ENCODE measurements at regions not wholly inside any gene's neighbourhood (a gene's known extent, or its start where the extent isn't known, plus 50 kb on each side); places are given as distances from the start of the nearest gene placed in this dataset.

DNA sequence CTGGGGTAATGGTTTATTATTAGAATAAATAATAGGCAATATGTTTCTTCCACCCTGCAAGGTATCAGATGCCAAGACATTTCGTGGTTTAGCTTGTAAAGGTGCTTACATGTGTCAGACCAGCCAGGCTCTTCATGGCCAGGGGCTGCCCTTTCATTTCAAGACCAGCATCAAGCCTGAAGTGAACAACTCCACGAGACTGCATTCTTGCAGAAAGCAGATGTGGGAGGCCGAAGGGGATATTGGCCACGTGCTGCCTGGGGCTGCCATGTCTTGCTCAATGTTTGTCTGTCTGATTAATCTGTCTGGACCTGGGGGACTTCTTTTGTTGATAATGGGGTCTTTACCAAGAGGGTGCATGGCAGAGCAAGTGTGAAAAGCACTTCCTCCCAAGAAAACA is 294.2 kb upstream of the RBFOX1 start:
- no peak overlapping the region for H3K4me3 ChIP-seq (ENCODE audit: low read length)
- no peak for DNase-seq (ENCODE audit: low read depth, low spot score)

DNA sequence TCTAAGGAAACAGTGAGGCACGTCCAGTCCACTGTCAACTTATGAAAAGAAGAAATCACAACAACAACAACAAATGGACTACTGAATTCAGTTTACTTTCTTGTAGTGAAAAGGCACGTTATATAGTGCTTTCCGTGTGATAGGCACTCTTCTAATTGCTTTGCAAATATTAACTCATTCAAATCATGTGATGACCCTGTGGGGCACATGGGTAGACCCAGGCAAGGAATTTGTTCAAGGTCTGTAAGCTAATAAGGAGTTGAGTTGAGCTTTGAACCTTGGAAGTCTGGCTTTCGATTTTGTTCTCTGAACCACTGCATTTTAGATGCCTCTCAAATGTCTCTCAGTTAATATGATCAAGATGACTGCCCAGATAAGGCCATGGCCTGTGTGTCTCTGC is 295.1 kb upstream of the RBFOX1 start:
- no peak for DNase-seq (ENCODE audit: low read depth, low spot score)
- H3K4me3 ChIP-seq (ENCODE audit: low read length): no peak overlapping the region

DNA sequence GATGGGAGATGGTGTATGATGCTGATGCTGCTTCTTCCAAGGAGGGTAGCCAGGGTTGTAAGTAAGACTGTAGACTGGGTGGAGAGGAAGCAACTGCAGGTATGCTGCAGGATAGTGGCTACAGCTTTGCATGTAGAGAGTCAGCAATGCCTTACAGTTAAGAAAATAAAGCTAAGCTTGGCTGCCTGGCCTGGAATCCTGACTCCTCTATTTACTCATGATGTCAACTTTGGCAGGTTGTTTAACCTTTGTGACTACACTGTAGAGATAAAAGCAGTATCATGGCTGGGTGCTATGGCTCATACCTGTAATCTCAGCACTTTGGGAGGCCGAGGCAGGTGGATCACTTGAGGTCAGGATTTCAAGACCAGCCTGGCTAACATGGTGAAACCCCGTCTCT is 301.6 kb upstream of the RBFOX1 start:
- no peak for DNase-seq (ENCODE audit: low read depth, low spot score)
- H3K4me3 ChIP-seq (ENCODE audit: low read length): no peak overlapping the region

DNA sequence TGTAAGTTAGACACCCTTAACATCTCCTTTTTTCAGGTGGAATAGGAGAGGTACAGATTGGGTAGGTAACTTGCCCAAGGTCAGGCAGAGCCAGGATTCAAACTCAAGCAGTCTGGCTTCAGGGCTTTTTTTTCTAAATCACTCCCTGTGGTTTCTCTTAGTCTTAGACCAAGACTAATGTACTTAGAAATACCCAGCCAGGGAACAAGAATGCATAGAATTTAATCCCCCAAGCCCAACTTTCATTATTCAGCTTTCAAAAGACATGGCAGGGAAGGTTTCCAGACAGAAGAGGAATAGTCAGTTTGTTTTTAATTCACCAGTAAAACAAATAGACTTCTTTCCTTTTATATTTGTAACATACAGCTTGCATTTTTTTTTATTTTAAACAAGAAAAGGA is 305.2 kb upstream of the RBFOX1 start:
- H3K4me3 ChIP-seq (ENCODE audit: low read length): no peak overlapping the region
- DNase-seq (ENCODE audit: low read depth, low spot score): no peak

DNA sequence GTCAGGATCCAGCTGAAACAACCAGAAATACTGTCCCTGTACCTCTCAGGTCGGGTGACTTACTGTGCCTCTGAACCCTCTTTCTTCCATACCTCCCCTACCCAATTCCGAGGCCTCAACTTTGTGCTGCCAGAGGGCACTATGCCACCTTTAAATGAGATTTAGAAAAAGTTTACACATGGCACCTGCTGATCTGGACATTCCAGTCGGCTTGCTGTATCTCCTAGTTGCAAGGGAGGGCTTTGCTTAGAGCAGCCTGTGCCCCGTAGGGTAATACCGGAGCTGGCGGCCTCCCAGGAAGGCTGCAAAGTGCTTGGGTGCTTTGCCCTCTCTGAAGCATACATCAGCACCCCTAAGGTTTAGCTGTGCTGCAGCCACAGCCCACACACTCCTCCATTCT is 306.0 kb upstream of the RBFOX1 start:
- no peak for DNase-seq (ENCODE audit: low read depth, low spot score)

DNA sequence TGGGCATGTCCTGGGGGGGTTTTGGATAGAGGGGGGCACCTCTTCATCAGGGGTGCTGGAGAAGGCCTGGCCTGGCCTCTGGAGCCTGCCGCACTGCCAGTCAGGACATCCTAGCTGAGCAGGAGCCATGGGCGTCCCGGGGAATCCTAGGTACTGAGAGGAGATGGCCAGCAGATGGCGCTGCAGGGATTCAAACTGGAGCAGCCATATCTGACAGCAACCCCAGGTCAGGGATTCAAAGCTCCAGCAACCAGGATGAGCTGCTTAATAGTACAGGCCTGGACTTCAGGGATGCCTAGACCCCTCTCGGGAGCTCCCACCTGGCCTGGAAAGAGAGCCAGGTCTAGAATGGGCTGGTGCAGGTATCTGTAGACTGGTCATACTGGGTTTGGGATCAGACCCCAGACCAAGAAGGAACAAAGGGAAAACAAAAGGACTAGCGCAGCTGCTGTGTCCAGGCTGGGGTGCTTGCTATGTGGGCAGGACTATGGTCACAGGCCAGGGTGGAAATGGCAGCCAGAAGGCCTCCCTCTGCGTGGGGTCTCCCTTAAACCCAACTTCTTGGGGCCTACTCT is 306.9 kb upstream of the RBFOX1 start:
- no peak overlapping the region for H3K4me3 ChIP-seq (ENCODE audit: low read length)
- DNase-seq (ENCODE audit: low read depth, low spot score): peak; percentile 36

More for the DNA sequence above, 306.0 kb upstream of the RBFOX1 start:
- H3K4me3 ChIP-seq (ENCODE audit: low read length): no peak overlapping the region

DNA sequence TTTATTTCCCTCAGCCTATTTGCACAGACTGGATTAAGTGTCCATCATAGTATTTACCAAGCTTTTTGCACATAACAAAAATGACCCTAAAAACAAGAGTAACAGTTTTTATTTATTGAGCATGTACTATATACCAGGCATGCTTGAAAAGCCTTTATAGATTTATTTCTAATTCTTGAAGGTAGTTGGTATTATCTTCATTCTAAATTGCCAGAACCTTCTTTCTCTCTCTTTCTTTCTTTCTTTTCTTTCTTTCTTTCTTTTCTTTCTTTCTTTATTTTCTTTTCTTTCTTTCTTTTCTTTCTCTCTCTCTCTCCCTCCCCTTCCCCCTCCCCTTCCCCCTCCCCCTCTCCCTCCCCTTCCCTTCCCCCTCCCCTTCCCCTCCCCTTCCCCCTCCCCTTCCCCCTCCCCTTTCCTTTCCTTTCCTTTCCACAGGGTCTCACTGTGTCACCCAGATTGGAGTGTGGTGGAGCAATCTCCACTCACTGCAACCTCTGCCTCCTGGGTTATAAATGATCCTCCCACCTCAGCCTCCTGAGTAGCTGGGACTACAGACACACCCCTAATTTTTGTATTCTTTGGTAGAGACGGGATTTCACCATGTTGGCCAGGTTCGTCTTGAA is 310.9 kb upstream of the RBFOX1 start:
- DNase-seq (ENCODE audit: low read depth, low spot score): no peak
- no peak overlapping the region for H3K4me3 ChIP-seq (ENCODE audit: low read length)

DNA sequence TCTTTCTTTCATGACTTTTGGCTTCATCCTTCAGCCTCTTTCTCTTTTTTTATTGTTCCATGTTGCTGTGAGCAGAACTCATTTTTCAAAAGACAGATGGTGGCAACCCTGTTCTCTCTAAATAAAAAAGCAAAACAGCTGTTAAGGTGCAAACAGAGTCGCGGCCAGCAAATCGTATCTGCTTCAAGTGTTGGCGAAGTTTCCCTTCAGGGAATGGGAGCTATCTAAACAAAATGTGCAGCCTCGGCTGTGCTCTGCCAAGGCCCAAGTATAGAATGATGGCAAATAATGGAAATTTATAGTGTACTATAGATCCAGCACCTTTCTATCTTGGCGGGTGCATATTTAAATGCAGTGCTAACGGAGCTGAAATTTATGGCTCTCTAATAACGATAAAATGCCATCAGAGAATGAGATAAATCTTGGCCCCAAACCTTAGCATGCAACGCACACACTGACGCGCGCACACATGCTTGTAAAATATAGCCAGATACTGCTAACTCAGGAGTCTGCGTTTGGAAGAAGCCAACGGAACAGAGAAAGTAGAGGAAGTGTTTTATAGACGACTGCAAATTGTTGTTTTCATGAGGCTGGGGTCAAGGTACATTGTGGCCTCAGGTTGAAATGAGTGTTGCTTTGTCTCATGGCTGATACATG is 315.5 kb upstream of the RBFOX1 start:
- no peak overlapping the region for H3K4me3 ChIP-seq (ENCODE audit: low read length)
- no peak for DNase-seq (ENCODE audit: low read depth, low spot score)

DNA sequence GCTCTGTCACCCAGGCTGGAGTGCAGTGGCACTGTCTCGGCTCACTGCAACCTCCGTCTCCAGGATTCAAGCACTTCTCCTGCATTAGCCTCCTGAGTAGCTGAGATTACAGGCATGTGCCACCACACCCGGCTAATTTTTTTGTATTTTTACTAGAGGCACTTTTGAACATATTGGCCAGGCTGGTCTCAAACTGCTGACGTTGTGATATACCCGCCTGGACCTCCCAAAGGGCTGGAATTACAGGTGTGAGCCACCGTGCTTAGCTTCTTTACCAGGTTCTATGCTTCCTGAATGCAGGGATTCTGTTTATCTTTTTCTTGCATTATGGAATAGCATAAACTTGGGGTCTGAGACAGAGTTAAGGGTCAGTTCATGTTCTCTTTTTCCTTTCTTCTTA is 317.9 kb upstream of the RBFOX1 start:
- no peak overlapping the region for H3K4me3 ChIP-seq (ENCODE audit: low read length)
- DNase-seq (ENCODE audit: low read depth, low spot score): no peak

DNA sequence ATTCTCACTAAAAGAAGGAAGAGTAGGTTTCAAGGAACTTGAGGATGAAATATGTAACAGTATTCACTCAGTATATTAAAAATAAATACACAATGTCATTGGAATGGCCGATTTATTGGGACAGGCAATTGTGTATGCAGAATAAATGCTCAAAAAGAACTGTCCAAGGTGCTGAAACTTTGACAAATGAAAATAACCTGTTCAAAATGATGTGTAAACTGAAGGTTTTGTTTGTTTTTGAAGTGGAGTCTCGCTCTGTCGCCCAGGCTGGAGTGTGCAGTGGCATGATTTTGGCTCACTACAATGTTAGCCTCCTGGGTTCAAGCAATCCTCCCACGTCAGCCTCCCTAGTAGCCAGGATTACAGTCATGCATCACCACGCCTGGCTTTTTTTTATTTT is 318.7 kb upstream of the RBFOX1 start:
- no peak overlapping the region for H3K4me3 ChIP-seq (ENCODE audit: low read length)
- DNase-seq (ENCODE audit: low read depth, low spot score): peak; percentile 47

DNA sequence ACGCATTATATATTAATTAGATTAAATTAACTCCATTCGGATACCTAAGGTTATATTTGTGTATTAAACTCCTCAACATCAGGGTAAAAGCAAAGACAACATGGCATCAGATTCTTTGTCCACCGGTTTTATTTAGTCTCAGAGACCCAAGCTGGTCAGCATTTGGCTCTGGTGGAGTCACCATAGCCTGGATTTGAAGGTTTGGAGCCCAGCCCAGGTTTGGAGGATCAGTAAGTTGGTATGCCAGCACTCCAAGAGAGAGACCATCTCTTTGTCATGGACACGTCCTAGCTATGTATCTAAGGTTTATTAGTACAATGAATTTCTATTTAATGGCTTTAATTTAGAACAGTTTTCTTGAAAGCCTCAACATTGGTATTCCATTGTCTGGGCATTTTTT is 328.4 kb upstream of the RBFOX1 start:
- no peak overlapping the region for H3K4me3 ChIP-seq (ENCODE audit: low read length)
- no peak for DNase-seq (ENCODE audit: low read depth, low spot score)

DNA sequence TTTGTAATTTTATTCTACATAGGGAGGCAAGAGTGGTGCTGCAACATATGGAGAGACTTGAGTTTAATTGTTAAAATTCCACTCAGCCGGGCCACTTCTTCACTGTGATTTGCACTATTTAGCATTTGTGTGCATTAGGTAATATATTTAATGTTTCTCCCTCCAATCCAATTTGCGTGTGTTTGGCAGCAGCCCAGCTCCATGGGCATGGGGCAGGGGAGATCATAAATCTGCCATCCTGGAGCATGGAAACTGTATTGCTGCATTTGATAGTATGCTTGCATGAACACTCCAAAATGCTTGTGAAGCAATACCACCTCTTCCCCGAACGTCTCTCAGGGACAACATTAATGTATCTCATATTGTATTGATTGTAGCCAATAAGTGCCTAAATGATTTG is 339.1 kb upstream of the RBFOX1 start:
- no peak for DNase-seq (ENCODE audit: low read depth, low spot score)
- H3K4me3 ChIP-seq (ENCODE audit: low read length): no peak overlapping the region

DNA sequence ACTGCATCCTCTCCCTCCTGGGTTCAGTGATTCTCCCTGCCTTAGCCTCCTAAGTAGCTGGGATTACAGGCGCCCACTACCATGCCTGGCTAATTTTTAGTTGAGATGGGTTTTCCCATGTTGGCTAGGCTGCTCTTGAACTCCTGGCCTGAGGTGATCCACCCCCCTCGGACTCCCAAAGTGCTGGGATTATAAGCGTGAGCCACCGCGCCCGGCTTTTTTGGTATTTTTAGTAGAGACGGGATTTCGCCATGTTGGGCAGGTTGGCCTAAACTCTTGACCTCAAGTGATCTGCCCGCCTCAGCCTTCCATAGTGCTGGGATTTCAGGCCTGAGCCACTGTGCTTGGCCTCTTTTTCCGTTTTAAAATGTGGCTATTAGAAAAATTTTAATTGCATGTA is 343.8 kb upstream of the RBFOX1 start:
- no peak overlapping the region for H3K4me3 ChIP-seq (ENCODE audit: low read length)

DNA sequence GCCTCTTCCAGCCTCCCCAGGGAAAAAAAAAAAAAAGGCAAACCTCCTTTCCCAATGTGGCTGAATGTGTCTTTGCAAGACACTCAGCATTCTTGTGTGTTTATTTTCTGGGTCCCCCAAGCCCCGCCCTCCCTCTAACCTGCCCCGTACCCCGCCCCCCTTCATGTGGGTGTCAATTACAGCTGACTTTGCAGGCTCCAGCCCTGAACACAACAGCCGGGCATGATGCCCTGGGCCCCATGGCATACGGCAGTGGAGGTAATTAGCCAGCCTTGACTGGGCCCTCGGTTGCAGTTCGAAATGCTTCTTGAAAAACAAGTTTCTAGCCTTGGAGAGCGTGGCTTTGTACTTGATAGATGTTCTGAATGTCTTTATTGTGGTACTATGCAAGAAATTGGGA is 354.7 kb upstream of the RBFOX1 start:
- DNase-seq (ENCODE audit: low read depth, low spot score): no peak
- H3K4me3 ChIP-seq (ENCODE audit: low read length): no peak overlapping the region

More for the DNA sequence above, 343.8 kb upstream of the RBFOX1 start:
- DNase-seq (ENCODE audit: low read depth, low spot score): no peak

DNA sequence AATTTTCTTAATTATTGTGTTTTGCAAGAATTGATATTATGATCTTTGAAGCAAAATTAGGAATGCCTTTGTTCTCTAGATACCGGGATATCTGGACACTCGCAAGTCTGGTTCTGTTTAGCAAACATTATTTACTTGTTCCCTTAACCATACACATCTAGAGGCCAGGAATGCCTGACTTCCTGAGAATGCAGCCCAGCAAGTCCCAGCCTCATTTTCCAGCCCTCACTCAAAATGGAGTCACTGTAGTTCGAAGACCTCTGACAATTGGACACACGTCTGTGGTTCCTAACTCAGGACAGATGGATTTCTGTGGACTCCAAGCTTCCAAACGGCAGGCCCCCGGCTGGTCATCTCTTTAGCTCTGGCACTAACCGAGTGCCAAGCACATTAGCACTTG is 355.4 kb upstream of the RBFOX1 start:
- H3K4me3 ChIP-seq (ENCODE audit: low read length): no peak overlapping the region
- no peak for DNase-seq (ENCODE audit: low read depth, low spot score)

DNA sequence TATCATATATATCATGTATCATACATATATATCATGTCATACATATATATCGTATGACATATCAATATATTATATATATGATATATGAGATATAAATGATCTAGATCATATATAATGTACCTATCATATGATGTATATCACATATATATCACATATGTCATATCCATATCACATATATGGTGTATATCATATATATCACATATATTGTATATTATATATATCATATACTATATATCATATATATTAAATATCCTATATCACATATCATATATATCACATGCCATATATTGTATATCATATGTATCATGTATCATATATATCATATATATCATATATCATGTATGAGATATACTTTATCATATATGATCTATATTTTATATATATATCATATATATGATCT is 355.9 kb upstream of the RBFOX1 start:
- H3K4me3 ChIP-seq (ENCODE audit: low read length): no peak overlapping the region
- DNase-seq (ENCODE audit: low read depth, low spot score): no peak

DNA sequence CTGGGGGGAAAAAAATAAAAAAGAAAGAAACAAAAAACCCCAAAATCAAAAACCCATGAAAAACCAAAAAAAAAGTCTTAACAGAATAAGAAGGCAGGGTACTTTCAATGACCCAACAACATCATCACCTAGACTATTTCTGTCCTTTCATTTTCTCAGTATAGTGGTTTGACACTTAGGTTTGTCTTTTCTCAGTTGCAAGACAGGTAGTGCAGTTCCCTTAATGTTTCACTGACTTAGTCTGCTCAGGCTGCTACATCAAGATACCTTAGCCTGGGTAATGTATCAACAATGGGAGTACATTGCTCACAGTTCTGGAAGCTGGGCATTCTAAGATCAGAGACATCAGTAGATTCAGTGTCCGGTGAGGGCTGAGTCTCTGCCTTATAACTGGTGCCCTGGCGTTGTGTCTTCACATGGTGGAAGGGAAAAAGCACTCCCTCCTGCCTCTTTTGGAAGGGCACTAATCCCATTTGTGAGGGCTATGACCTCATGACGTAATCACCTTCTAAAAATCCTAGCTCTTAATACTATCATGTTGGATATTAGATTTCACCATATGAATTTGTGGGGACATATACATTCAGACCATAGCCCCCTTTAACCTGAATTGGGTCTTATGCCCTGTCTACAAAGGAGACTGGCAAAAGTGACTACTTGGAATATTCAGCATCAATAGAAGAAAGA is 362.3 kb upstream of the RBFOX1 start:
- no peak overlapping the region for H3K4me3 ChIP-seq (ENCODE audit: low read length)
- DNase-seq (ENCODE audit: low read depth, low spot score): no peak

DNA sequence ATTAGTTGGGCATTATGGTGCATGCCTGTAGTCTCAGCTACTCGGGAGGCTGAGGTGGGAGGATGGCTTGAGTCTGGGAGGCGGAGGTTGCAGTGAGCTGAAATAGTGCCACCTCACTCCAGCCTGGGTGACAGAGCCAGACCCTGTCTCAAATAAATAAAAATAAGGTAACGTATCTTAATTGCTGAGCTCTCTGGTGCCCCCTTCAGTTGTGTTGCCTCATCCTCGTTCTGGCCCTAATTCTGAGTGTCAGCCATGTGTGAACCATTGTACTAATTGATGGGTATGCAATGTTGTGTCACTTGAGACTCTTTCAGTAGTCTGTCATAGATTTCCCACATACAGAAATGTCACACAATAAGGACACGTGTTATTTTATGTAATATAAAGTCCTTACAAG is 363.1 kb upstream of the RBFOX1 start:
- no peak for DNase-seq (ENCODE audit: low read depth, low spot score)
- H3K4me3 ChIP-seq (ENCODE audit: low read length): no peak overlapping the region

DNA sequence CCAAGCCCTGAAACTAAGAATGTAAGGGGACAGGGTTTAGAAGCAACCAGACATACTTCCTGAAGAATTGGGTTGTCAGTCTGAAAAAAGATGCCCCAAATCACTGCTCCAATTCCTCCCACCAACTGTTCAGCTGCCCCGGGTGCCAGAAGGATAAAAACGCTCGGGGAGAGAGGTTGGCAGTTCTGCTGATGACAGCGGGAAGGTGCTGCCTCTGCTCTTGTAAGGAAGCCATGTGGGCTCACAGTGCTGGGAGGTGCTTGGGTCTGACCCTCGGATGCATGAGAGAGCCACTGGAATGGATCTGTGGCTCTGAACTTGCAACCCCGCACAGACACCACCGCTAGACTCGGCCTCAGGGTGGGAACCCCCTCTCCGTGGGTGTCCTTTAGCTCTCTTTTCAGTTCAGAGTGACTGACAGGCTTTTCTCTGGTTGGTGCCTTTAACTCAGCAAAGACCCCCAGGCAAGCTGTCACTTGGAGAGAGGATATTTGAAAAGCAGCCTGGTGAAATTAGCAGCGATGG is 364.8 kb upstream of the RBFOX1 start:
- DNase-seq (ENCODE audit: low read depth, low spot score): no peak
- no peak overlapping the region for H3K4me3 ChIP-seq (ENCODE audit: low read length)

DNA sequence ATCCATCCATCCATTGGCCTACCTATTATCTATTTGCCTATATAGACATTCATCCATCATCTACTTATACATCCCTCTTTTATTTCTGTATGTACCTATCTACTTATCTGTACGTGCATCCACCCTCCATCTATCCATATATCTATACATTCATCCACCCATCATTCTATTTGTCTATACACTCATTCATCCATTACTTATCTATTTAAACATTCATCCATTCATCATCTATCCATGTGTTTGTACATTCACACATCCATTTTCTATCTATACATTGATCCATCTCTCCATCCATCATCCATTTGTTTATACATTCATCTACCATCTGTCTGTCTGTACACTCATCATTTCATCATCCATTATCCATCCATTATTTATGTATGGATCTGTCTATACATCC is 365.7 kb upstream of the RBFOX1 start:
- no peak overlapping the region for H3K4me3 ChIP-seq (ENCODE audit: low read length)
- DNase-seq (ENCODE audit: low read depth, low spot score): no peak

Data from Jurkat, Clone E6-1 (cell line).